Fibroblast of the aortic adventitia (primary cell): ENCODE measurements at regions not wholly inside any gene's neighbourhood (a gene's known extent, or its start where the extent isn't known, plus 50 kb on each side); places are given as distances from the start of the nearest gene placed in this dataset.
"Not testable (repeated sequence)": the region's sequence is repeated elsewhere in the genome, so short reads cannot be mapped to it uniquely, and the experiment has no call there.

Experiments
- DNase-seq: peaks from one replicate; pipeline ENCODE4 v3.0.0-alpha.2; 2010; ENCODE audit warnings: low read depth
- H3K4me3 ChIP-seq: 2 replicates; pipeline ENCODE4 v1.5.1; 2011; ENCODE audit warnings: low read depth, mild to moderate bottlenecking, control low read depth, low read length, moderate library complexity
- CTCF ChIP-seq: IDR thresholded peaks from 2 replicates; pipeline ENCODE4 v1.5.1; 2011; ENCODE audit warnings: mild to moderate bottlenecking, low read length, control low read depth, inconsistent platforms; ENCODE audit not compliant: insufficient read depth

DNA sequence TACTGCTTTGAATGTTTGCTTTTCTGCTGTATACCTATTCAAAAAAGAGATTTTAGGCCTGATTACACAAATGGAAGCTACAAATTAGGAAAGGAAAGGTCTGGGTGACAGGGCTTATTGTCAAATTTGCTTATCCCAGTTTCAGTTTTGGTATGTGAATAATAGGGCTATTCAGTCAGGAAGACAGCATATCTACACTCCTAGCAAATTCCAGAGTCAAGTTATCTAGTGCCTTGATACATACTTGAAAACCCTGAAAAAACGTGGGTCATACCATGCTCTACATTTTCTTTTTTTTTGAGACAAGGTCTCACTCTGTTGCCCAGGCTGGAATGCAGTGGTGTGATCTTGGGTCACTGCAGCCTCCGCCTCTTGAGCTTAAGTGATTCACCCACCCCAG, 59.2 kb upstream of the CCDC180 start:
- DNase-seq, result peak; percentile 13
- not testable (repeated sequence) for H3K4me3 ChIP-seq

GRCh38 chr9:97243606-97244005, 63.9 kb upstream of the CCDC180 start:
- DNase-seq, result no peak
- no peak overlapping the region for H3K4me3 ChIP-seq
- TF ChIP-seq CTCF, result no peak

DNA sequence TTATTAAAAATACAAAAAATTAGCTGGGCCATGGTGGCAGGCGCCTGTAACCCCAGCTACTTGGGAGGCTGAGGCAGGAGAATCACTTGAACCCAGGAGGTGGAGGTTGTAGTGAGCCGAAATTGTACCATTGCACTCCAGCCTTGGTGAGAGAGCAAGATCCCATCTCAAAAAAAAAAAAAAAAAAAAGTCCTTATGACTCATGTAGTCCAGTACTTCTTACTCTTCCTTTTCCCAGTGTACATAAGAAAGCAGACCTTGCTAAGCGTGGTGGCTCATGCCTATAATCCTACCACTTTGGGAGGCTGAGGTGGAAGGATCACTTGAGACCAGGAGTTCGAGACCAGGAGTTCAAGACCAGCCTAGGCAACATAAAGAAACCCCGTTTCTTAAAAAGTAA, 66.0 kb upstream of the CCDC180 start:
- DNase-seq, H3K4me3 ChIP-seq: not testable (repeated sequence)

GRCh38 chr9:97237951-97238889, 69.2 kb upstream of the CCDC180 start:
- H3K4me3 ChIP-seq, result peak overlapping the region; percentile 66
- TF ChIP-seq CTCF, result no peak
- peak; percentile 64 for DNase-seq

GRCh38 chr9:97237311-97237786, 70.1 kb upstream of the CCDC180 start:
- DNase-seq, result no peak
- no peak for TF ChIP-seq CTCF
- no peak overlapping the region for H3K4me3 ChIP-seq

- not testable (repeated sequence) for DNase-seq, H3K4me3 ChIP-seq
Observed at GRCh38 chr9:97233009-97233400, 74.5 kb upstream of the CCDC180 start.

DNA sequence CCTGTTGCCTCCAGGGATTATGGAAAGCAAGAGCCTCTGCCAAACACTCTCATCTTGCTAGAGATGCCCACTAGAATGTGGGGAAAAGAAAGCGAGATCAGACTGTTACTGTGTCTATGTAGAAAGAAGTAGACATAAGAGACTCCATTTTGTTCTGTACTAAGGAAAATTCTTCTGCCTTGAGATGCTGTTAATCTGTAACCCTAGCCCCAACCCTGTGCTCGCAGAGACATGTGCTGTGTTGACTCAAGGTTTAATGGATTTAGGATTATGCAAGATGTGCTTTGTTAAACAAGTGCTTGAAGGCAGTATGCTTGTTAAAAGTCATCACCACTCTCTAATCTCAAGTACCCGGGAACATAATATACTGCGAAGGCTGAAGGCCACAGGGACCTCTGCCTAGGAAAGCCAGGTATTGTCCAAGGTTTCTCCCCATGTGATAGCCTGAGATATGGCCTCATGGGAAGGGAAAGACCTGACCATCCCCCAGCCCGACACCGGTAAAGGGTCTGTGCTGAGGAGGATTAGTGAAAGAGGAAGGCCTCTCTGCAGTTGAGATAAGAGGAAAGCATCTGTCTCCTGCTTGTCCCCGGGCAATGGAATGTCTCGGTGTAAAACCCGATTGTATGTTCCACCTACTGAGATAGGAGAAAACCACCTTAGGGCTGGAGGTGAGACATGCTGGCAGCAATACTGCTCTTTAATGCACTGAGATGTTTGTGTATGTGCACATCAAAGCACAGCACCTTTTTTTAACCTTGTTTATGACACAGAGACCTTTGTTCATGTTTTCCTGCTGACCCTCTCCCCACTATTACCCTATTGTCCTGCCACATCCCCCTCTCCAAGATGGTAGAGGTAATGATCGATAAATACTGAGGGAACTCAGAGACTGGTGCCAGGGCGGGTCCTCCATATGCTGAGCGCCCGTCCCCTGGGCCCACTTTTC, 75.1 kb upstream of the CCDC180 start:
- not testable (repeated sequence) for DNase-seq

DNA sequence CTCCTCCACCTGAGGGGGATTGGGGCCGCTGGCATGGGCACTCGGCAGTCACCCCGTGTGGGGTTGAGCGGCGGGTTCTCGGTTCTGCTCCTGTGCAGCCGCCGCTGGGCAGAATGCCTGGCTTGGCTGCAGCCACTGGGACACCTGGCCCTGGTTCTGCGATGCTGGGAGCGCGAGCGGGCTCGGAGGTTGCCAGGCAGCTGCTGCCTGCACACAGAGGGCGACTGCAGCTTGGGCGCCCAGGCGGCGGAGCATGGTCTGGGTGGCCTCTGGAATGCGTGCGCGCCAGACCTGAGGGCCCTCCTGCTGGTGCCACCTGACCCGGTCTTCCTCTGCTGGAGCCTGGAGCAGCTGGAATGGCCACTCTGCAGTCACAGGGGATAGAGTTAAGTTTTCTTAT, 85.1 kb upstream of the CCDC180 start:
- not testable (repeated sequence) for DNase-seq, H3K4me3 ChIP-seq

More for the DNA sequence above, 75.1 kb upstream of the CCDC180 start:
- H3K4me3 ChIP-seq, result not testable (repeated sequence)

DNA sequence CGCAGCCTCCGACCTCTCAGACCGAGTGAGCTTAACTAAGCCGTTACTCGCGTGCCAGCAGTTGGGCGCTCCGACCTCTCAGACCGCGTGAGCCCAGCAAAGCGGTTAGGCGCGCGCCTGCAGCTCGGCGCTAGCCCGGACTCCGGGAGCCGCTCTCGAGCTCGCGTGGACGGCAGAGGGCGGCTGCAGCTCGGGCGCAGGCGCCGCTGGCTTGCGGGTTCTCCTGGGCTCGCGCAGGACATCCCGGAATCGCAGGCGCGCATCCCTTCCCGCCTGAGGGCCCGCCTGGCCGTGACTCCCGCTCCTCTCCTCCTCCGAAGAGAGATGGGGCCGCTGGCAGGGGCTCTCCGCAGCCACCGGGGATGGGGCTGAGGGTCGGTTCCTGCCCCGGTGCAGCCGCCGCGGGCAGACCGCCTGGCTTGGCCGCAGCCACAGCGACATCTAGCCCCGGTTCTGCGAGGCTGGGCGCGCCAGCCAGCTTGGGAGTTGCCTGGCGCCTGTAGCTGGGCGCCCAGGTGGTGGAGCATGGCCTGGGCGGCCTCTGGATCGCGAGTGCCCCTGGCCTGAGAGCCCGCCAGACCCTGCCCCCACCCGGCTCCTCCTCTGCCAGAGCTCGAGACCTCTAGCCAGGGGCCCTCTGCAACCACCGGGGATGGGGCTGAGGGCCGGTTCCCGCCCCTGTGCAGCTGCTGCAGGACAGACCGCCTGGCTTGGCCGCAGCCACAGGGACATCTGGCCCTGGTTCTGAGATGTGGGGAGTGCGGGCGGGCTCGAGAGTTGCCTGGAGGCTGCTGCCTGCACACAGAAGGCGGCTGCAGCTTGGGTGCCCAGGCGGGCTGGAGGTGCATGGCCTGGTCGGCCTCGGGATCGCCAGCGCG, 85.7 kb upstream of the CCDC180 start:
- peak; percentile 57 for DNase-seq
- H3K4me3 ChIP-seq, result peak overlapping the region; percentile 28
